ELF-1 (cell line): ENCODE measurements at regions not wholly inside any gene's neighbourhood (a gene's known extent, or its start where the extent isn't known, plus 50 kb on each side); places are given as distances from the start of the nearest gene placed in this dataset.
"Not testable (repeated sequence)": the region's sequence is repeated elsewhere in the genome, so short reads cannot be mapped to it uniquely, and the experiment has no call there.

Experiments
- DNase-seq: peaks from one replicate; pipeline ENCODE4 v3.0.0-alpha.2; 2016; ENCODE audit warnings: low read depth, low spot score

GRCh38 chrX:97858592-97858991 is 974.9 kb downstream of the RPA4 start:
- DNase-seq = no peak

DNA sequence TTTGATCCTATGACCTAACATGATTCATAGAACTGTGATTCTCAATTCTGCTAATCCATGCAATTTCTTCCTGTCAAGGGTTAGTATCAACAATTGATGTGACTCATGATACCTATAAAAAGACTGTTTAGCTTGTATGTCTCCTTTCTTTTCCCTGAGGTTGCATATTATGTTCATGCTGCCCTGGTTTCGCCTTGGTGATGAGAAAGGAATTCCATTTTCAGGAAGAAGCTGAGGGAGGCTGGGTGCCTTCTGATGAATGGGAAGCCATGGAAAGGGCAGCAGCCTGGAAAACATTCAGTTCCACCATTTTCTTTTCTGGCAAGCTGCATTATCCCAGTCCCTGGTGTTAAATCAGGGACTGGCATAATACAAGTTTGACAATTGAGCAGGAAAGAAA is 976.5 kb downstream of the RPA4 start:
- DNase-seq = no peak

GRCh38 chrX:97863261-97863660 is 979.6 kb downstream of the RPA4 start:
- DNase-seq = no peak

DNA sequence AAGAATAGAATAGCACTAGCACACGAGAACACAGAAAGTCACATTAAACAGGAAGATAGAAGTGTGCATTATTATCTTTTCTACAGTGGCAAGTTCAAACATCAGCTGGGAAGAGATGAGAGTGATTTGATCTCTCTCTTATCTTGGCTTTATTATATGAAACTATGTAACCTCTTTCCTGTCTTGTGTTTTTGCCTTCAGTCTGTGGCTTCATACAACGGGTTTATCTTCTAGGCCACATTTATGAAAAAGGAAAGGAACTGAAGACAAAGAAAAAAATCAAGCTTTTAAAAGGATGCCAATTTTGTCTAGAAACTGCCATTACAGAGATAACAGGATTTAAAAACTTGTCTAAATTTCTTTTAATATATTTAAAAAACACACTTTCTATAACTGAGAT is 983.6 kb downstream of the RPA4 start:
- DNase-seq = no peak

- DNase-seq = no peak
Observed at GRCh38 chrX:97876697-97877407, 993.1 kb downstream of the RPA4 start.

DNA sequence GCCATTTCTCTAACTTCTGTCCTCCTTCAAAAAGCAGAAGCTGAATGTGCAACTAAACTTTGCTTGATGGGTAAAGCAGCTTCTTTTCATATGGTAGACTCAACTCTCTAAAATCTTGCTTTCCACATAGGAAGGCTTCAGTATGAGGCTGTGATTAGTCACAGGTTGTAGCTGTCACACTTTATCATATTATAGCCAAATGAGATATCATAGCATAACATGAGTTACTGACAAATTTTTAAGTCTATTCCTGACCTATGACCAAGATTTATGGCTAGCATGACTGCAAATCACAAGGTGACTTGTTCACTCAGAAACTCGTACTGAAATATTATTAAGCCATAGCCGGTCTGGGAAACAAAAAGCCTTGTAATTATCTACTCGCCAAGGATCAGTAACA is 998.6 kb downstream of the RPA4 start:
- no peak for DNase-seq

GRCh38 chrX:97895751-97896150 is 1012.0 kb downstream of the RPA4 start:
- DNase-seq = no peak

DNA sequence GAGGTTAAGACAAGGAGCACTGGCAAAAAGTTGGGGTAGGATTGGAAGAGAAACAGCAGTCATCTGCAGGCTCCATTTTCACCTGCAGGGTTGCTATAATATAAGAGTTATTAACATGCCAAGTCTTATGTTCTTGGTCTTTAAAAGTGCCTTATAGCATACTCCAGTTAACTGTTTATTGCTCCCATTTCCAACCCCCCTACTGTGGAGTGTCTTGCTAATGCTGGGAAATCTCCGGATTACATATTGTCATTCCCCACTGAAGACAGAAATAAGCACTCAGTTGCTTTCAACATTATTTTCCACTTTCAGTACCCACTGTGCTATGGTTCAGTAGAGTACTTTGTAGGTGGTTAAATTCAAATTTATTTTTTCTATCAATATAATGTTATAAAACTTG is 1014.3 kb downstream of the RPA4 start:
- no peak for DNase-seq

- no peak for DNase-seq
Observed at GRCh38 chrX:97898798-97899197, 1015.1 kb downstream of the RPA4 start.

GRCh38 chrX:97907791-97908190 is 1024.1 kb downstream of the RPA4 start:
- no peak for DNase-seq

- no peak for DNase-seq
Observed at GRCh38 chrX:97909245-97909644, 1025.5 kb downstream of the RPA4 start.

DNA sequence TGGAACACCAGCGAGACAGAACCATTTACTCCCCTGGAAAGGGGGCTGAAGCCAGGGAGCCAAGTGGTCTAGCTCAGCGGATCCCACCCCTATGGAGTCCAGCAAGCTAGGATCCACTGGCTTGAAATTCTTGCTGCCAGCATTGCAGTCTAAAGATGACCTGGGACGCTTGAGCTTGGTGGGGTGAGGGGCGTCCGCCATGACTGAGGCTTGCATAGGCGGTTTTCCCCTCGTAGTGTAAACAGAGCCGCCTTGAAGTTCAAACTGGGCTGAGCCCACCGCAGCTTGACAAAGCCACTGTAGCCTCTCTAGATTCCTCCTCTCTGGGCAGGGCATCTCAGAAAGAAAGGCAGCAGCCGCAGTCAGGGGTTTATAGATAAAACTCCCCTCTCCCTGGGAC is 1031.7 kb downstream of the RPA4 start:
- not testable (repeated sequence) for DNase-seq

- DNase-seq = not testable (repeated sequence)
Observed at GRCh38 chrX:97921223-97921622, 1037.5 kb downstream of the RPA4 start.

GRCh38 chrX:97931586-97931985 is 1047.9 kb downstream of the RPA4 start:
- DNase-seq = no peak

DNA sequence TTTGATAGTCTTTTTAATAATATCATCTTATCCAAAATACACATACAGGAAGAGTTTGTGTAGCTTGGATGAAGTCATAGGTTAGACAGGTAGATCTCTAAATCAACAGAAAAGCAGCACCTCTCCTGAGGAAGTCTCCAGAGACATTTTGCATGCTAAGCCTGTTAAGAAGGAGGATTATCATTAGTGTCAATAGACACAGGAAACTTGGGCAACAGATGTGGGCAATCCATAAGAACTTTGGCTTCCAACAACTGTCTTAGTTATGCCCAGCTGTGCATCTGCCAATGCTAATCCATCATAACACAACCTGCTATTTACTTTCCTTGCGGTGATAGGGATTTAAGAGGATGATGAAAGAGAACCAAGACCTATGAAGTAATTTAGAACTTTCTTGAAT is 1052.6 kb downstream of the RPA4 start:
- DNase-seq = no peak

- DNase-seq = no peak
Observed at GRCh38 chrX:97938706-97939105, 1055.0 kb downstream of the RPA4 start.

- DNase-seq = no peak
Observed at GRCh38 chrX:97968376-97969163, 1084.9 kb downstream of the RPA4 start.

DNA sequence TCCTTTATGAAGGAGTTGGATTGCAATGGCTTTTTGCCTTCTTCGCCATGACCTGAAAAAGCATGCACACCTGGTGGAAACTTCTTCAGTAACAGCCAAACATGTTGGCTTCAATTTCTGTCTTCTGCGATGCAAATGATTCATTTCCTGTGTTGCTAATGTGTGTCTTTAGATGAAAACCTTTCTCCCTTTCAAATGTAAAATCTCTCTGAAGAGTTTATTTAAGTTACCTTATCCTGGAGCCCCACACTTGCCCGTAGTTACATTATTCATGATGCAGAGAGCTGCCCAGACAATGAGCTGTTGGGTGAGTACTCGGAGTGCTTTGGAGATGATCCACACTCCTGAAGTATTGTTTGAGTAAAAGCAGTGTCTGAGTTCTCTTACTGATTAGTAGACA is 1100.9 kb downstream of the RPA4 start:
- DNase-seq = peak; percentile 5

DNA sequence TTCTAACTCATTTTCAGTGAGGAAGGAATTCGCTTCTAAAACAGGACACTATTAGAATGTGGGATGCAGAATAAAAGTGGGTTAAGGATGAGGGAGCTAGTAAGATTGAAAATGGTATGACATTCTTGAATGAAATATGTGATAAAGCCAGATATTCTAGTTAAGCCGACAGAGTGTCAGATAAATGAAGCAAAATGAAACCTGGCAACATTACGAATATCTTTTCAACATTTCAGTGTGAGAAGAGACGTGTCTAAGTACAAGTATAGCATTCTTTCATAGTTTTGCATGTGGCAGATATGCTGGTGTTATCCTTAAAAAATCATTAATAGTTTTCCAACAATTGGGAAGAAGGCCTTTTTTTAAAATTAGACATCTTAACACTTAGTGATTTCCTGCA is 1101.4 kb downstream of the RPA4 start:
- no peak for DNase-seq

DNA sequence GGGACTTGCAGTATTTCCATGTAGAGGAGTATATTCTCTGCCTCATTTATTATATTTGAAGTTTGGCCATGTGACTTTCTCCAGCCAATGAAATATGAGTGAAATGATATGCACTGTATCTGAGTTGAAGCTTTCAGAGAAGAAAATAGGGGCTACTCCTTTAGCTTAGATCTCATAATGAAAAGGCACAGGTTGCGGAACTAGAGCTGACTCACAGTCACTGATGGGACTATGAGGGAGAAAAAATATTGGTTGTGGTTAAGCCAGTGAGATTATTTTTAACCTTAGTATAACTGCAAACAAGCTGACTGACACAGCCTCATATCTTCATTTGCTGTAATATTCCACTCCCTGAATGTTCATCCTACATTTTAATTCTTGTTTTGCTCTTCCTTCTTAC is 1104.3 kb downstream of the RPA4 start:
- no peak for DNase-seq

DNA sequence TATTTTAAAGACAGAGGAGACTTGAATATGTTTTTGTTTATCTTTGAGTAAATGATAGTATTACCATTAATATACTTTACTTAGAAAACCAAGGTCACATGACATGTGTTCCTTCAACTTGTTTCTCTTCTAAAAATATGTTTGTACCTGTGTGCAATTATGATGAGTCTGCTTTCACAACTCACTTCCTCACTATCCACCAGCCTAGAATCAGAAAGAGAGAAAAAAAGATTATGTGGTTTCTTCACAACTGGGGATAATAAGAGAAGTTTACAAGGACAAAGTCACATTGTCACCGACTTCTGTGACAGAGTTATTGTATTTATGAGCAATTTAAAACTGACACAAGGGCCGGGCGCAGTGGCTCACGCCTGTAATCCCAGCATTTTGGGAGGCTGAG is 1112.1 kb downstream of the RPA4 start:
- no peak for DNase-seq

DNA sequence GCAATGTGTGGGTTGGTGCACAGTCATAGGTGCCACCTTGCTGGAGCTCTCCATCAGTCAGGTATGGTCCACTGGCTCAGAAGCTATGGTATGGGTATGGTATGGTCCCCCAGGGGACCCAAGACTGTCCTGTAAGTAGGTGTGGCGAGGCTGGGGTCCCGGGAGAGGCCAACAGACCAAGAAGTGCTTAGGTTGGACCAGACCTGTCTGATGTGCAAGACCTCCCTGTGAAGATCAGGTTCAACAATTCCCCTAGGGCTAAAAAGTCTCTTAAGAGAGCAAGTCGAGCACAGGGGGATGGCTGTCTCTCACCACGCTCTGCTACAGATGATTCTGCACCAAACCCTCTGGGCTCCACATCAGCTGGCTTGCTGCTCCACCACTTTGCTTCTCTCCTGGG is 1145.0 kb downstream of the RPA4 start:
- DNase-seq = no peak

DNA sequence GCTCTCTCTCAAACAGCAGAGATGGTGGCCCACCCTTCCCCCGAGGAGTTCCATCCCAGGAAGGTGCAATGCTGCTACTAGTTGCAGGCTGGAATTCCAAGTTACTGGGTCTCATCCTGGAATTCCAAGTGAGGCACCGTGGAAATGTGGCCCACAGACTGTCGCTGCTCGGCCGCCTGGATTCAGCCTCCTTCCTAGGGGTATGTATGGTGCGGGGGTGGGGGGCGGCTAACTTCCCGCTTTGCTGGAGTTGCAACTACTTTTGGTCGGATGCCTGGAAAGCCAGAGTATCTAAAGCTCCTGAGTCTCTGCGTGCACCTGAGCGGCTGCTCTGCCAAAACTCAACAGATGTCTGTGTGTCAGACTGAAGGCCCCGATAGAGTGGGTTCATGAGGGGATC is 1146.2 kb downstream of the RPA4 start:
- DNase-seq = peak; percentile 5
